ENCODE measurements at regions not wholly inside any gene's neighbourhood (a gene's known extent, or its start where the extent isn't known, plus 50 kb on each side); places are given as distances from the start of the nearest gene placed in this dataset.
A peak's percentile ranks its signal among the peaks of the same experiment; 100 is the strongest.
"Not testable (repeated sequence)": the region's sequence is repeated elsewhere in the genome, so short reads cannot be mapped to it uniquely, and the experiment has no call there.

DNA sequence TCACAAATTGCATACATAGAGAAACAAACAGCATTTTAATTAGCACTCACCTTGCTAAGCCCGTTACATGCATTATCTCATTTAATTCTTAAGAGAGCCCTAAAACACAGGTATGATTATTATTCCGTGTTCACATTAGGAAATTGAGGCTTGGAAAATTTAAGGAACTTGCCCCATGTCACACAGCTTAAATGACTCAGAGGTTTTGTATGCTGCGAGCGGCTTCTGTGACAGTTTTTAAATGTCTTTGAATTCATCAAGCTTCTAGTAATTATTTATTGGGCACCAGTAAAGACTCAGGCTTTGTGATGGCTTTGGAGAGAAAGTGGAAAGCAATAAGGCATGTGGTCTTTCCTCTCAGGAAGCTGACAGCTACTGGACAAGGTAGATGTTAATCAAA, 166.7 kb upstream of the THBS1 start:
- no peak for DNase-seq

DNA sequence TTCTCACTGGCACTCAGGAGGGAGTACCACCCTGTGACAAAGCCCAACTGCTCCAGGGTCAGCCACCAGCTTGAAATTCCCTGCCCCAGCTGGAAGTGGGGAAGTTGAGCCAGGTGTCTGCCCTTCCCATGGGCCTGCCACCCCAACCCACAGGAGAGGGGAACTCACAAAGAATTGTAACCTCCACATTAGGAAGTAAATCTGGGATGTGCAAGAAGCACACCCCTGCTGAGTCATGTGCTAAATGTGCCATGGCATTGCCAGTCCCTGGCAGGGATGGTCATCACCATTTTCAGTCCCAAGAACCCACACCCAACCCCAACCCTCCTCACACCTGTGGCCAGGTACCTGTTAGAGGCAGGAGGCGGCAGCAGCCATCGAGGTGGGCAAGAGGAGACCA, 165.2 kb upstream of the THBS1 start:
- DNase-seq: no peak

DNA sequence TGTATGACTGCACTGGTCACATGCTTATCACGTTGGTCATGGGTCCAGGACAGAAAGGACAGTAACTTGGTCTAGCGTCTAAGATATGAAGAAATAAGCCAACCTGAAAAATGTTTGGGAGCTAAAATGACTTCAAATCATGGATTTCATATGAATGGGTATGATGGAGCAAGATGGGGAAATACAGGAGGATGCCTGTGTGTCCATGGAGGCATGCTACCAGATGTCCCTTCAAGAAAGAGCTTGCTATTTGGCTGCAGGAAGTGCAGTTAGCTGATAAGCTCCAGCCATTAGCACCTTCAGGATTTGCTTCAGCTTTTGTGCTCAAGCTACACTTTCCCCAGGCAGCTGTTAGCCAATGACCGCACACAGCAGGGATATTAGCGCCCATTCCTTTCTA, 164.6 kb upstream of the THBS1 start:
- DNase-seq: no peak

DNA sequence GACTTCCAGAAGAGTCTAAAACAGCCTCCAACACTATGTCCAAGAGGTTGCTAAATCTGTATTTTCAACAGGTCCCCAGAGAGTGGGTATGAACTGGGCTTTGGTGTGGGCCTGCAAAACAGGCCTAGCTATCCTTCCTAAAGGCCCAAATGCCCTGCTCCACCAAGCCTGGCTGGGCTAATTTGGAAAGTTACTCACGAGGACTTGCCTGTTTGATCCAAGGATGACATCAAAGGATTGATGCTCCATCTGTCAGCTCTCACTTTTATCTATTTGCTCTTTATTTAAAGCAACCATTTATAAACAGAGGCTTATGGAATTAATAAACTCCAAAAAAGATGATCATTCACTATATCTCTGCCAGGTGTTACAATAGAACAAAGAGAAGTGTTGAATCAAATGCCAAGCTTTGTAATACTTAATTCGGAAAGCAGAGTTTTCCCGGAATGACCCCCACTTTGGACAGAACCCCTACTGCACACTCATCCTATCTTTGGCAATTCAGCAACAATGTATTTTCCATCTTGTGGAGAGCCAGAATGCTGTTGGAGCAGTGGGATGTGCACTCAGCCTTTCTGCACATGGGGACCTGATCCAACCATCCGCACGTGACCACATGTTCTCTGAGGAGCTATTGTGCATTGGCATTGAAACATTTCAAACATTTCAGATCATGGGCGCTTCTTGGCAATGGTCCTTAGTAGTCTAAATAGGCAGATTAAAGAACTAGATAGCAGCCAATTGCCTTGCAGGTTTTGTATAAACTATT, 163.3 kb upstream of the THBS1 start:
- DNase-seq: no peak

DNA sequence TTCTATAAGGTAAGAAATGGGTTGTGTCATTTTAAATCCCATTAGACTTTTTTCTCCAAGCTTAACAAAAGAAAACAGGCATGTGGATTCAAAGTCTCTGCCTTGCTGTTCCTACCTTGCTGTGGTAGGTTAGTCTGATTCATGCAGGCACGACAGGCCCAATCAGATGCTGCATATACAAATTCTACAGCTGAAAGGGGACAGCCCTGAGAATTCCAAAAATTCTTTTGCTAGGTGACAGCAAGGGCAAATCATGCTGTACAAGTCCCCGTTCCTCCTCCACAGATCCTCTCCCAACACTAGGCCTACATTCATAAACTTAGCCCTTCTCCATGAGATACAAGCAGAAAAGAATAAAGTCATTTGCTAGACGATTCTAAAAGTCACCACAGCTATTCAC, 161.2 kb upstream of the THBS1 start:
- no peak for DNase-seq

DNA sequence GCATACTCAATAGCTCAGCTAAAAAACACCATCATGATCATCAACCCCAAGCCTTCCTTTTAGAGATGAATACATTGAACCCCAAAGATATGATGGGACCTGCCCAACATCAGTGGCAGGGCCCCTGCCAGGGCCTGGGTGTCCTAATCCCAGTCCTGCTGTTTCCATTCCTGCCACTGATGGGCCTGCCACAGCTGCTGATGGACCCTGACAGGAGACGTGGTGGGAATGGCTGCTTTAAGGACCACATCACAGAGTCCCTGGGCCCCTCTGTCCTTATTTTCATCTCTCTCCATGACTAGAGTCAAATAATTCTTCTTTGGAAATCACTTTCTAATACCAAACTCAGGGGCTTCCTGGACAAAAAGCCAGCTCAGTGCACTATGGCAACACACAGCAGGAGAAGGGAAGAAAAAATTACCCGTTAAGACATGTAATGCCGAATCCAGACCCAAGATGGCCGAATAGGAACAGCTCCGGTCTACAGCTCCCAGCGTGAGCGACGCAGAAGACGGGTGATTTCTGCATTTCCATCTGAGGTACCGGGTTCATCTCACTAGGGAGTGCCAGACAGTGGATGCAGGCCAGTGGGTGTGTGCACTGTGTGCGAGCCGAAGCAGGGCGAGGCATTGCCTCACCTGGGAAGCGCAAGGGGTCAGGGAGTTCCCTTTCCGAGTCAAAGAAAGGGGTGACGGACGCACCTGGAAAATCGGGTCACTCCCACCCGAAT, 160.6 kb upstream of the THBS1 start:
- DNase-seq: not testable (repeated sequence)

DNA sequence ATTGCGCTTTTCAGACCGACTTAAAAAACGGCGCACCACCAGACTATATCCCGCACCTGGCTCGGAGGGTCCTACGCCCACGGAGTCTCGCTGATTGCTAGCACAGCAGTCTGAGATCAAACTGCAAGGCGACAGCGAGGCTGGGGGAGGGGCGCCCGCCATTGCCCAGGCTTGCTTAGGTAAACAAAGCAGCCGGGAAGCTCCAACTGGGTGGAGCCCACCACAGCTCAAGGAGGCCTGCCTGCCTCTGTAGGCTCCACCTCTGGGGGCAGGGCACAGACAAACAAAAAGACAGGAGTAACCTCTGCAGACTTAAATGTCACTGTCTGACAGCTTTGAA, 160.1 kb upstream of the THBS1 start:
- DNase-seq: not testable (repeated sequence)

DNA sequence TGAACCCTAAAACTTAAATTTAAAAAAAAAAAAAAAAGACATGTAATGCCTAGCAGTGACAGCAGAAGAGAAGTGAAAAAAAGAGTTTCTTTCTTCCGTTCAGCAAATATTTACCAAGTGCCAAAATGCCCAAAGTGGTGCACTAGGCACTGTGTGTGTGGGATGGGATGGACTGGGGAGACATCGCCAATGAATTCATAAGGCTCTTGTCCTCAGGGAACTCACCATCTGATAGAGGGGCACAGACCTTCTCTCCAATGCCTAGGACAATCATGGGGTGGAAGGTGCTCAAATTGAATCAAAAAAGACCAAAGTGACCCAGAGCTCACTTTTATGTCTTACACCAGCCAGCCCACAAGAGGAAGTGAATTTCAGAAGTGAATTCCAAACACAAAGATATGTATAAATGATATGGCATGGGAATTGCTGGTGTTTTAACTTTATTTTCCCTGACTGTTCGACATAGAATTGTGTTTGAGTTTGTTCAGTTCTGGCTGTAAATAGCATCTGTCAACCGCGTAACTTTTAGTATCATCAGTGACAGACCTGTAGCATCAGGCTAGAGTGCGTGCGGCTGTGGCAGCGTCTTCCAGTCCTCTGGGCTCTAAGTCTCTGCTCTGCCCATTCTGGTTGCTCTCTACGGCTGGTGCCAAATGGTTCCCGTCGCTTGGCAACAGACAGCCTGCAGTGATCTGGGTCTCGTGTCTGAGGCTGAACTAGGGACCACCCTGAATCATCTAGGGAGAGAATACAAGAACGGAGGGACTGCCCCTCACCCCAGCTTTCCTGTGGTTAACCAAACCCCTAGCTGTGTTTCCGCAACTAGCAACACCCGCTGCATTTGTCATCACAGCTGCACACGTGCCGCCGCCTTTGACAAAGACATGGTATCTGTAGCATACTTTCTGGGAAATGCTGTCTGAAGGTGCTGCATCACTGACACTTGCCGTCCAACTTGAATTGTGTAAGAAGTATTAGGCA, 154.0 kb upstream of the THBS1 start:
- peak; percentile 42 to 78 for DNase-seq

DNA sequence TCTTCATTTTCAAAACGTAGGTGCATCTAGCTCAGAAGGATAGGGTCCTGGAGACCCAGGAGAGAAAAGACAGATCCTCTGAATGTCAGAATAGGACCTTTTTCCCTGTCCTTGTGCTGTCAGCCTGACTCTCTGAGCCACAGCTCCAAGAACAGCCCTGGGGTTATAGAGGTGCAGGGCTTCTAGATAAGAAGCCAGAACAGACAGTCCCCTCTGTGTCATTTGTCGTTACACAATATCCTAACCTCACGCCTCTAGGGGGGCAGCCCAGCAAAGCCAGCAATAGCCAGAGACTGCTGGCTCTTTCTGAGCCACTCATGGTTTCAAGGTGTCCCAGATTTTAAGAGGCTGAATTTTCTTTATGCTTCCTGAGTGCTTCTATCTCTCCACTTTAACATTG, 153.2 kb upstream of the THBS1 start:
- peak; percentile 6 to 22 for DNase-seq

DNA sequence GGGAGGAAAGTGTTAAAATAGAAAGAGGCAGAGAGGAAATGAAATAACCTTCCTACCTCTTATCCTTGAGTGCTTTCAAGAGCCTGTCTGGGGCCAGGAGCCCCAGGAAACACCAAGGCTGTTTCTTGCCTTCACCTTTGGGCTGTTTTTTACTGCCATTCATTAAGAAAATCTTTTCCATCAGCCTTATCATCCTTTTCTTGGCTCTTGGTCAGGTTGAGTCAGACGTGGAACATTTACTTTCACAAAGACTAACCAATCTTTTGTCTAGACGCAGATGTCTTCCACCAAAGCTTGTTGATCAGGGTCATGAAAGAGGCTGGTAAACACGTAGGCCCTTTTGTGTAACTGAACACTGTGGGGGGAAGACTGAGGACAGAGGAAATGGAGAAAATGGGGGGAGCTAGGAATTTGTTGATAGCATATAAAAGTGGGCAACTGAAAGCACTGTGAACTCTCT, 151.0 kb upstream of the THBS1 start:
- DNase-seq: no peak

DNA sequence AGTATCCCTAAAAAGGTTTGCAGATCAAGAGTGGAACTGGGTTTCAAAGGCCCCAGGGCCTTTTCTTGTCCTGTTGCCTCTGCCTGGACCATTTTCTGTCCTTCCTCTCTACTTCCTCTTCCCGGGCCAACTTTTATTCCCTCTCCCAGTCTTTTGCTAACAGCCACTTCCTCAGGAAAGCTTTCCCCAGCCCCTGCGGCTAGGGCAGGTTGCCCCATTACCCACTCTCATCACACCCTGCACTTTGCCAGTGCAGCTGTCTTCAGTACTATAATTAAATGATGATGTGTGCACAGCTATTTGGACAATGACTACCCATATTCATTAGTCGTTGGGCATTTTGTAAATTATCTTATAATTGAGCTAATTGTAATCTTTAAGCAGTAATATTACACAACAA, 150.5 kb upstream of the THBS1 start:
- no peak for DNase-seq

DNA sequence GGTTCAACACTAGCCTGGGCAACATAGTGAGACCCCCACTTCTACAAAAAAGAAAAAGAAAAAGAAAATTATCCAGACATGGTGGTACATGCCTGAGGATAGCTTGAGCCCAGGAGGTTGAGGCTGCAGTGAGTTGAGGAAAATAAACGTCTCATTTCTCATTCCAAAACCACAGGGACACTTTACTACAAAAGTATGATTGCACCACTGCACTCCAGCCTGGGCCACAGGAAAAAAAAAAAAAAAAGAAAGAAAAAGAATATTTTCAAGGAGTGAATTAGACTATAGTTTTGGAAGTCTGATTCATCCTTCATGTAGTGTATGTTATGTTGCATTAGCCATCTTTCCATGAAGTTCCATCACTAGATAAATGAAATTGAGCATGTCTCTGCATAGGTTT, 149.5 kb upstream of the THBS1 start:
- no peak for DNase-seq

DNA sequence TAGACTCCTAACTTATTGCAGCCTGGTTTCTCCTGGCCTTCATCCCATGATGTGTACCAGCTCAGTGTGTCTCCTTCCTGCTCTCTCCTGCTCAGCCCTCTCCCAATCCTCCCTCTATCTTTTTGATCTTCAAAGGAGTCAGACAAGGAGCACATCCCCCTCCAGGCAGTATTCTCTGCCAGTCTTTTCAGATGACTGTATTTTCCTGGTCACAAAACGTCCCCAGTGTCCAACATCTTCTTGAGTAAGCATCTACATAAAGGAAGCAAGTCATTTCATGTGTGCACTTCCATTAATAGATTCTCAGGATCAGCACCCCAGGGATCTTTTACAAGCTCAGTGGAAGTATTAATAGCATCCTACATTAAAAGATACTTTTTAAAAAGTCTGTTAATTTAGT, 148.9 kb upstream of the THBS1 start:
- DNase-seq: no peak

DNA sequence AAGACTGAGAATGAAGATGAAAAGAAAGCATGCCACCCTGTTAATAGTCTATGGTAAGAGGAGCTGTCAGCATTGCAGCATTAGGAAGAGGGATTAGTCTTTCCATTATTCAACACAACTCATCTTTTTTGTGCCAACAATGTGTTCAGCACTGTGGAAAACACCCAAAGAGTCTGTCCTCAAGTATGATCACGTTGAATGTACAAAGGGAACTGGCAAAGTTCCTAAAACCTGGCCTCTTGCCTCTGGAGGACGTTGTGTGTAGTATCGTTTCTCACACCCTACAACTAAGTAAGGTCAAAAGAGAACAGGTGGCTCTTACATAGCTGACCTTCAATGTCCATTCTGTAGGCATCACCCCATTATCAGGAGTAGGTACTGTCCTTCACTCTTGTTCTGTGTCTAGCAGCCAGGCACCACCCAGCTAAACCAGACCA, 147.9 kb upstream of the THBS1 start:
- DNase-seq: no peak

DNA sequence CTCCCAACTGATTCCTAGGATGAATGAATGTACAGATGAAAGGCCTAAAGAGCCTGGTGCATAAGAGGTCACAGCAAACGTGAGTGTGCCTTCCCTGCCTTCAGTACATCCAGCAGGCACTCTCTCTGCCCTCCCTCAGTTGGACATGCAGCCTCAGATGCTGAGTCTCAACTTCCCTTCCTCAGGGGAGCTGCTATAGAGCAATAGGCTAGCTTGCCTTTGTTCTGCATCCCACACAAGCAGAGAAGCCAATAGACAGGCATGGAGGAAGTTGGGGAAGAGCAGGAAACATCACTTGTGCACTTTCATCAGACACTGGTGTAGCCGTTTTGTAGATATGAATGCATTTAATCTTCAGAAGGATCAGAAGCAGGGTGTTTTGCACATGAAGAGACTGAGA, 147.5 kb upstream of the THBS1 start:
- peak; percentile 9 to 23 for DNase-seq

DNA sequence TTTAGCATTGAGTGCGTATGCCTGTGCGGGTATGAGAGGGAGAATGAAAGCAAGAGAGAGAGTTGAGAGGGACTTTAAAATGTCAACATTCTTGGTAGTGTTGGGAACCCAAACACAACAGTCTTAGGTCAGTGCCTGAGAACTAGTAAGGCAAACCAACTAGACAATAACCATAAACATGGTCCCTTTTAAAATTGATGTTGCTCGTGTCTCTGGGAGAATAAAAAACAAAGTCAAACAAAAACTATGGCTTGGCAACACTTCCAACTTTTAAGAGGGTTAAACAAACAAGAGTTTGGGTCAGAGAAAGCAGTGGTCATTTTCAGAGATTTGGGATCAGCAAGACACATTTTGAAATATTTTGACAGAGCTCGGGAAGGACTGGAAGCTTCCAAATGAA, 146.7 kb upstream of the THBS1 start:
- no peak for DNase-seq

DNA sequence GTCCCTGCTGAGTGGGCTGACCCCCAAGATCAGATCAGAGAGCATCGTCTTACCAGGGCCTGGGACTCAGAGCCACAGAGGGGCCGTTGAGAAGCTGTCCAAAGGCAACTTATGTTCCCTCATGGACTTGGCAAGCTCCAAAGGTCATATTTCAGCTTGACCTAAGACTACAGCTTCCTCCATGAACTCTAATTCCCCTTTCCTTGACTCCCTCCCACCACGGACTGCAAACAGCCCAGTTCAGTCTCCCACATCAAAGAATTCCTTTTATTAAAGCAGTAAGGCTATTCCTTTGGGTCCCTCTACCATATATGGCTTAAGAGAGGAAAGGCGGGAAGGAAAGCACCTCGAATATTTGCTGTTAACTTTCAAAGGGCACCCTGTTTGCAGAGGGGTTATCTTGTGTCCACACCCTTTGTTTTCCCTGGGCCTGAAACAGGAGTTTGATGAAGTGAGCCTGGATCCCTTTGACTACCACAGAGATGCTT, 146.1 kb upstream of the THBS1 start:
- DNase-seq: no peak

DNA sequence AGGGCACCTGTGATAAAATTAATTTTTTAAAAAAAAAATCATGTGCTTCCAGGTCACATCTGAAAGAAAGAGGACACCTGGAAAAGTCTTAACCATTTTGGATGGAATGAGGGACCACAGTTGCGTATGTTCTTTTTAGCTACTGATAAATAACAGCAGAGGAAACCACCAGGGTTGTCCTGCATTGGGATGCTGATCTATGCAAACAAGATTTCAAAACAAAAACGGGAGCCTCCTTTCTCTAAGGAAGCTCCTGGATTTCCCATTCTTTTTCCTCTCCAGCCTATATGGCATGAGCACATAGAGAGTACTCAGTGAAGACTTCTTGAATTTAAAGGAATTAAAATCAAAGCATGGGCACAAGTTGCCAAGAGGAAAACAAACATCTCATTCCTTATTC, 145.6 kb upstream of the THBS1 start:
- DNase-seq: no peak

DNA sequence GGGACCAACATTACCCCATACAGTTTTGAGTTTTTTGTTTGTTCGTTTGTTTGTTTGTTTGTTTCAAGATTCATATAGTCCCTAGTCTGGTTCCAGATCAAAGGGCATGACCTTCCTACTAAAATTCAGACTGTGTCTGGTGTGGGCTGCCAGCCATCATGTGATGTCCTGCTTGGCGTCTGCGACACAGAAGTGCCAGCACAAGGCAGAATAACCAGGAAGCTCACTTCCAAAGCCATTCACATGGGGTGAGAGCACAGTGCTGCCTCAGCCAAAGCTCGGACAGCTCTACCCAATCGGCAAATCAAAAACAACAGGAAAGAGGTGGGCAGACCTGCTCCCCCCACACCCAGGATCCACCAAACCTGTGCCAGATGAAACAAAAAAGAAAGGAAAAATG, 142.6 kb upstream of the THBS1 start:
- no peak for DNase-seq

DNA sequence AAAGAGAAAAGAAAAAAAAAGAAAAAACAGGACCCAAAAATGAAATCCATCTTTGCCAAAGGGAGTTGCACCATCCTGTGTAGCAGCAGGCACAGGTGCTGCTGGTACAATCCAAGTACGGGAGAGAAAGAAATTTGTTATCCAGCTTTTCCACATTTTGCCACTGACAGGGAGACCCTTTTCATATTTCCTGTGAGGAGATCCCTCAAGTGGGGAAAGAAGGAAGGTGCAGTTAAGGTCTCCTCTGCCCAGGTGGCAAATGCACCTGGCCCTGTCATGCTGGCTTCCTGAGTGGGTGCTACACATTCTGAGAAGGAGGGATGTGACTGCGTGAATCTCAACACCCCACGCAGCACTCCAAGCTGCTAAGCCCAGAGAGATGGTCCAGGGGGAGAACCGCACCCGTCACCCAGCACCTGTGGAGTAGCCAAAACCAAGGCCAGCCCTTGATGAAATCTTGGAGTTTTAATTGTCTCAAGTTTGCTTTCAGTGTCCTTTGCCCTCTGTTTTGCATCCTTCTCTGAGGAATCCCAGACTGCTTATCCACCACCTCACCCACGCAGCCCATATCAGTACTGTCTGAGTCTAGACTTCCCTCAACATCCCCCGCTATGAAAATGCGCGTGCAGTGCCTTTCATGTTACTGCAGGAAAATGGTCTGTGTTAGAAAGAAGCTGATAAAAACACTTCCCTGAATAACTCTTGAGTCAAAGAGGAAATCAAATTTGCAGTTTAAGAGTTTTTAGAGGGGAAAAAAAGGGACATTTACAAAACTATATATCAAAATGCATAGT, 141.9 kb upstream of the THBS1 start:
- no peak for DNase-seq

DNA sequence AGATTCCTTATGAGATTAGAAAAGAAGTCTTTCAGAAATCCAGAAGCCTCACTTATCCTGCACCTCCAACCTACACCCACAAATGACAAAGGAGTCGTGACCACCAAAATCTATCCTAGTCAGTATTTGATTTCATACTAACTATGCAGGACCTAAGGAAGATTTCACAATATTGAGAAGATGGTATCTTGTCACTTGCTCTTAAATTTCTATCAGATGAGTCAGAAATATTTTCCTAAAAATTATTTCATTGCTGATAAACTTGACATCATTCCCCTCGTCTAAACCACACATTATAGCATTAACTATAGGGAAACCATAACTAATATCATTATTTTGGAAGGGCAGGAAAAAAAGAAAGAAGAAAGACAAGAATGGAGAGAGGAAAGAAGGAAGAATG, 138.0 kb upstream of the THBS1 start:
- no peak for DNase-seq

DNA sequence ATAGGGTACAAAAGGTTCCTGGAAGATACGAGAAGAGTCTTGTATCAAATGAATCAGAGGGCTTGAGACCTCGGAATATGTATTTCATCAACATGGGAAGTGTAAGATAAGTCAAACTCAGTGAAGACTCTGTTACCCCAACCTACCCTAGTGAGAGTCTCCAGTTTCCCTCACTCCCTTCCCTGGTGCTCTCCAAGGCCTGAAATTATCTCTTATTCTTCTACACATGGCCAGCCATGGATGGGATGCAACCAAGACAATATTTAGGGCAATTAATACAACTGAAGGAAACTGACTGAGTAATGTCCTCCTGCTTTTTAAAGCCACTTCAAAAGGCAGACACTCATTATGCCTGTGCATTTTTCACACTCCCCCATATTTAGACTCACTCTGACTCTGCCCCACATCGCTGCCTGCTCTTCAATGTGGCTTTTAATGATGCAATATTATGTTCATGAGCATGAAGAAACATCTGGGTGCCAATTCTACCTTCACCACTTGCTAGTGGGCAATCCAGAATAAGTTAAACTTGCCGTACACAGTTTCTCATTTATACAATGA, 137.1 kb upstream of the THBS1 start:
- no peak for DNase-seq
